Stimulated activated CD8-positive, alpha-beta memory T cell treated with anti-CD3 and anti-CD28 coated beads, Interleukin-7, amount 100 ng/mL, for 48 hours (primary cell): ENCODE measurements at regions not wholly inside any gene's neighbourhood (a gene's known extent, or its start where the extent isn't known, plus 50 kb on each side); places are given as distances from the start of the nearest gene placed in this dataset.
A peak's percentile ranks its signal among the peaks of the same experiment; 100 is the strongest.
"Not testable (repeated sequence)": the region's sequence is repeated elsewhere in the genome, so short reads cannot be mapped to it uniquely, and the experiment has no call there.

Experiments used
- DNase-seq, 2 donors: peaks; one replicate each; pipeline ENCODE4 v3.0.0-alpha.2; 2020; ENCODE audit warnings: low read depth in 1 of 2; ENCODE audit errors: extremely low read depth in 1 of 2

DNA sequence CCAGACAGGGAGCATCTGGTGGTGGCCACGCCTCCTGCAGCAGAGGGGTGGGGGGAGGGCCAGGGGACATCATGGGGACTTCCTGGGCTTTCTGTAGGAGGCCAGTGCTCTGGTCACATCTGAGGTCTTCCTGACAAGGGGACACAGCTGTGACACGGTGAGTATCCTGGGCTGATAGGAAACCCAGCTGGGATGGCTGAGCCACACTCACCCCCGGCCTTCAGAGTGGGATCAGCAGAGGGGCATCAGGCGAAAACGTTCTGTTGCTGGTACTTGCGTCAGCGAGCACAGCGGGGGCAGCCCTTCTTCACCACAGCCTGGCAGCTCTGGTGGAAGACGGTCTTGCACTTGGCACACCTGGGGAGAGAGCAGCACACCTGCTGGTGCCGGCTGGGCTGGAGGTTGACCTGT lies 122.9 kb upstream of the SMURF2 start:
- DNase-seq, result no peak

DNA sequence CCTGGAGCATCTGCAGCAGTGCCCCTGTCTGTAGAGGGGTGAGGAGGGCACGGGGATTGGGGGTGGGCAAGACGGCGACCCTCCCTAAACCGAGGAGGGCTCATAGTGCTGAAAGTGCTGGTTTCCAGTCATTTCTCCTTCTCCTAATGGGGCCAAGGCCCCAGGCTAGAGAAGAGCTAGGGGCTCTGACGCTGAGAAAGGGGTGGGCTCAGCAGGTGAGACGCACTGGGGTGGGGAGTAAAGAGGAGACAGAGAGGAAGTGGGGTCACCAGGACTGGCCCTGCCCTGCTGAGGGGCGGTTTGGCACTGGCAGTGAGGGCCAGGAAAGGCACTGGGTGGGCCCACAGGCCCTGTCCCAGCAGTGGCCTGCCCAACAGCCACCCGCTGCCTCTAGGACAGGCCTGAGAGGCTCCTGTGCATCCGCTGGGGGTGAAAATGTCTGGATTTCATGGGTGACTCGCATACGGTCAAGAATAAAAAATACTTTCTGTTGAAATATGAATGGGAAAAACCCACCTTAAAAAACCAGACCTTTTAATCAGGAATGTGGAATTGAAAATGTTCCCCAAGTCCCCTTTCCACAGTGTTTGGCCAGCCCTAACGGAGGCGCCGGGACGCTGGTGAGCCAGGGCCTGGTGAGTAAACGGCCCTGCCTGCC lies 122.4 kb upstream of the SMURF2 start:
- no peak for DNase-seq

DNA sequence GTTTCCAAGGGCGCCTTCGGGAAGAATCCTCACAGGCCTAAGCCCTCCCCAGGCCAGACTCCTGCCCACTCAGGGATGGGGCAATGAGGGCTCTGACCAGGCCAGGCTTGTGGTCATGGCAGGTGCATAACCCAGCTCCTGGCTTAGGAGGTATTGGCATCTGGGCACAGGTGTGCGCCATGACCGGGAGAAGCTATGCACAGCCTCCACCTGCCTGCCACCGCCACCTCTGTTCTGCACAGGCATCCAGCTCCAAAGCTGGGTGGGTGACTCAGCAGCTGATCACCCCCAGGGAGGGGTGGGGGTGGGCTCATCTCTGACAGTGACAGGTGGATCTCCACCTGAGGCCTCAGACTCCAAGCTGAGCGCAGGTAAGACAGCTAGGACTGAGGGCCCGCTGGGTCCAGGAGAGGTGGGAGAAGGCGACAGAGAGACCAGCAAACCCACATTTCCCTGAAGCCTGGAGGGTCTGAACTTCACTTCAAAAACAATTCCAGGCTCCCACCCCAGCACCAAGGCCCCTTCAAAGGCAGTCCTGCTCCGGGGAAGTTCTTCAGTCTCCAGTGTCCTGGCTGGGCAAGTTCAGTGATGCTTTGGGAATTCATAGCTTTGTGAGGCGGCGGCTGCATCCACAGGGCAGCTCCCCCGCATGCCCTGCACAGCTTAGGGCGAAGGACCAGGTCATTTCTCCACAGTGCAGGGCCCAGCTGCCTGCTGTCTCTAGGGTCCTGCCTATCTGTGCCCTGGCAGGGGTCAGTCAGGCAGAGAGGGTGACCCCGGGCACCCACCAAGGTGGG lies 121.6 kb upstream of the SMURF2 start:
- DNase-seq, result no peak

DNA sequence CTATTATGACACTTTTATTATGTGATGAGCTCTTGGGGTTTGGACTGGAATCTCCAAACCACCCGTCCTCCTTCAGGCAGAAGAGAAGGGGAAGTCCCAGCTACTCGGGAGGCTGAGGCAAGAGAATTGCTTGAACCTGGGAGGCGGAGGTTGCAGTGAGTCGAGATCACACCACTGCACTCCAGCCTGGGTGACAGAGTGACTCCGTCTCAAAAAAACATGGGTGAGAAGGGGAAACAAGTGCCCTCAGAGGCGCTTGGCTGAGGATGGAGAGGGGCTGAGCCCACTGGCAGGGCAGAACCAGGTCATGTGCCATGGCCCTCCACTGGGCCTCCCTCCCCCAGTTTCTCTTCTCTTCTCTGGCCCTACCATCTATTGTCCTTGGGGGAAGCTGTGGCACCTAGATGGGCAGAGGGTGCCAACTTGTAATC lies 120.9 kb upstream of the SMURF2 start:
- DNase-seq, result no peak

DNA sequence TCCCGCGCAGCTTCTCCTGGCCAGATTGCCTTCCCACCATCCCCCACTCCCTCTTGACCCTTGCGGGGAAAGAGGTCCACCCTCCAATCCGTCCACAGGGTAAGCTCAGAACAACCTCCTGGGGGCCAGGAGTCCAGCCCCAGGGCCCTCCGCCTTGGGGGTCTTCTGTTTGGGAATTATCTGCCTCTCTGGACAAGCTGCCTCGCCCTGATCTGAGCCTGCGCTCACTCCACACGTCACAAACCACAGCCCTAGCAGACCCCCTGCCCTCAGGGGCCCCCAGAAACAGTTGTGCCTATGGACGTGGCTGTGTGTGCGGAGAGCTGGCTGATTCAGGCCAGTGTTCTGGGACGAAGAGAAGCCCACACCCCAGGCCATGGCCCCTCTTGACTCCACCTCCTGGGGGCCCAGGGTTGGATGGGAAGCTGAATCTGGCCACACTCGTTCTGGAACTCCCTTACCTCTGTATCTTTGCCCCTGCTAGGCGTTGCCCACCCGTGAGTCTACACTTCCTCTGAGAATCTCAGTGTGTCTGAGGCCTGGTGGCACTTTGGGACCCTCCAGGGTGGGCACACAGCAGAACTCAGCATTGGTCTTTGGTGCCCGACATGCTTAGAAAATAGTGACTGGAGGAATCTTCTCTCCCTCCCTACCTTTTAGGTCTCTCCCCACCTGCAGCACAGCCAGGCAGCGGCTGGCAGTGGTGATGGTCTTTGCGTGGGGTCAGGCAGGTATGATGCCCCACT lies 119.9 kb upstream of the SMURF2 start:
- DNase-seq, result no peak

DNA sequence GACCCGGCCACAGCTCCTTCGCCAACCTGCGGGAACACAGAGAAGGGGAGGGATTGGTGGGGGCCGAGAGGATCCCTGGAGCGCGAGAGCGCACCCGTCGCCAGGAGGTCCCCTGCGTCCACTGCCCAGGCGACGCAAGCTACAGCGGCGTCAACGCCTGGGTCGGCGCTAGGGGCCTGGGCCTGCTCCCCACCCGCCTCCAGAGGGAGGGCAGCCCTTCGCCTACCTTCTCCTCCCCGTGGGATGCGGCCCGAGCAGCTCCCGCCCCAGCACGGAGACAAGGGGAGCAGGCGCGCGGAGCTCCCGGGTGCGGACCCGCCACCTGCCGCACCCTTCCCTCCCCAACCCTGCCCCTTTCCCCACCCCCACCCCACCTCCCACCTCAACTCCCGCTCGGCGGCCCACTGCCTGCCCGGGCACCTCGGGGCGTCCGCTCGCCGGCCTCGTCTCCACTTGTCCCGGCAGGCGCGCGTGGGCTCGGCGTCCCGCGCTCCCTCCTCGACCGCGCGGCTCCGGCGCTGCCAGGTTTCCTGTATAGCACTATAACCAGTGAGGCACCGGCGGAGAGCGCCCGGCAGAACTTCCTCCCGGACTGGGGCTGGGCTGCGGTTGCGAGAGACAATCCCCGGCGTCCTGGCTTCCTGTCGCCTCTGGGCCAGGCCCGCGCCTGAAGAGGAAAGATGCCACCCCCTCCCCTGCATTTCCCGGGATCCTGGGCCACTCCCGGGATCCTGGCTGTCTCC lies 119.1 kb upstream of the SMURF2 start:
- DNase-seq, result no peak

DNA sequence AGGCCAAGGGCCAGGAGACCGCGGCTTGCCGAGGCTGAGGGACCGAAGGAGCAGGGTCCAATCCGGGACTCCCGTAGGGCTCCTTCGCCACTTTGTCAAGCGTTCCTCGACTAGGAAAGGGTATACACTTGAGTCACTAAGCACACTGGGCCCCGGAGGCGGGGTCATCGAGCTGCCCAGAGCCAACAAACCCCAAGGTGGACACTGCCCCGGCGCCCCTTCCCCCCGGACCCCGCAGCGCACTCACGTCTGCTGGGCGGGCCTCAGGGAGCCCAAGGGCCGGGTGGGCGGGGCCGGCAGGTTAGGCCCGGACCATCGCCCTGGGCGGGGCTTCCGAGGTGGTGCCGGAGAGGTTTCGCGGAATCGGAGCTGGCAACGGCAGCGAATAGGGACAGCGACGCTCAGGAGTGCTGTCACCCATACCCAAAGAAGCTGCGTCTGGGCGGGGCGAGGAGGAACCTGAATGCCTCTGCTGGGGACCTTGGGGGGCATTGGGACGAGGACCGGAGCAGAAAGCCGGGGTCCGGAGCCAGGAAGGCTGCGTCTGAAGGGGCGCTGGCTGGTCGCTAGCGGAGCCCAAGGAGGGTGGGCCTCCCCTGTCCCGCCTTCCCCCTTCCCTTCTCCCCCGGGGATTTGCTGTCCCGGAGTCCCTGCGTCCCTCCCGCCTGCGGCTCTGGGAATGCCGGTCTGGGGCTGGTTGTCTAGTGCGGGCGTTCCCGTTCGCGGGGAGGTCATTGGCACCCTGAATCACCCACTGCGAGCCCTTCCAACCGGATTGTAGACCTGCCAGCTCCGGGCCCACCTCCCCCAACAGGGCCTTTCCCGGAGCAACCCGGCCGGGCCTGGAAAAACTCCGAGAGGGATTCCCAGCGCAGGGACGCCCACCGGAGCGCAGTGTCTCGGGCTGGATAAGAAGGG lies 118.2 kb upstream of the SMURF2 start:
- peak; percentile 51 to 73 for DNase-seq

DNA sequence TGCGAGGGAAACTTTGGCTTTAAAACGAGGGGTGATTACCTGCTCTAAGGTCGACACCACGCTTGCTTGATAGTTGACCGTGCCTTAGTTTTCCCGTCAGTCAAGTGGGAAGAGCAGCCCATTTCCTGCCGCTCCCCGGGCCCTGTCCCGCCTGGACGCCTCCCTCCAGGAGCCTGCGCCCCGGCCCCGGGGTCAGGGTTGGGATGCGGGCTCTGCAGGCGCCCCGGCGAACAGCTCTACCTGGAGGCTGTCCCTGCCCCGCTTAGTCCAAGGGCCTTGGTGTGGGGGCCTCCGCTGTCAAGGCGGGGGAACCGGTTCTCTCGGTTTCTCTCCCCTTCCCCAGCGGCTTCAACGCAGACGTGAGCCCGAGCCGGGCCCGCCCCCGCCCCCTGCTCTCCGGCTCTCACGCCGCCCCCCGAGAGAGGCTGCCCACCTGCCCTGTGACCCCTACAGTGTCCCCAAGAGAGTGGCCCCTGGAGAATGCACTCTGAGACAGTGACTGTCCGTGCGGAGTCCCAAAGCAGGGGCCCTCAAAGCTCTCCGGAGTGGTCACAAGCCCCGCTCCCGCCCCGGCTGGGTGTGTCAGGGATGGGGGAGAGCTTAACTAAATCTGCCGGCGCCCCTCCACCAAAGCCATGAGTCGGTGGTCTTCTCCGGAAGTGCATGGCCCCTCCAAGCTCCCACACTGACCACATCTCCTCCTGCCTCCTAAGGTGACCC lies 117.4 kb upstream of the SMURF2 start:
- DNase-seq, result no peak

DNA sequence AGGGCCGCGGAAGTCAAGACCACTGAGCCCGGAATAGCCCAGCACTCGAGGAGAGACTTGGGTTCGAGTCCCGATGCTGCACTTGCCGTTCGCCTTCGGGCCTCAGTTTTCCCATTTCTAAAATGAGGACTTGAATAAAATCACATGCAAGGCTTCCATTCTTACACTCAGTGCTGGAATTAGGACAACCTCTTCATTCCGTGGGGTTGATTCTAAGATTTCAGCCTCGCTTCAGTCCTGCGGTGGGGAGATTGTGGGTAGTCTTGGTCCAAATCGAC lies 116.9 kb upstream of the SMURF2 start:
- not testable (repeated sequence) for DNase-seq

DNA sequence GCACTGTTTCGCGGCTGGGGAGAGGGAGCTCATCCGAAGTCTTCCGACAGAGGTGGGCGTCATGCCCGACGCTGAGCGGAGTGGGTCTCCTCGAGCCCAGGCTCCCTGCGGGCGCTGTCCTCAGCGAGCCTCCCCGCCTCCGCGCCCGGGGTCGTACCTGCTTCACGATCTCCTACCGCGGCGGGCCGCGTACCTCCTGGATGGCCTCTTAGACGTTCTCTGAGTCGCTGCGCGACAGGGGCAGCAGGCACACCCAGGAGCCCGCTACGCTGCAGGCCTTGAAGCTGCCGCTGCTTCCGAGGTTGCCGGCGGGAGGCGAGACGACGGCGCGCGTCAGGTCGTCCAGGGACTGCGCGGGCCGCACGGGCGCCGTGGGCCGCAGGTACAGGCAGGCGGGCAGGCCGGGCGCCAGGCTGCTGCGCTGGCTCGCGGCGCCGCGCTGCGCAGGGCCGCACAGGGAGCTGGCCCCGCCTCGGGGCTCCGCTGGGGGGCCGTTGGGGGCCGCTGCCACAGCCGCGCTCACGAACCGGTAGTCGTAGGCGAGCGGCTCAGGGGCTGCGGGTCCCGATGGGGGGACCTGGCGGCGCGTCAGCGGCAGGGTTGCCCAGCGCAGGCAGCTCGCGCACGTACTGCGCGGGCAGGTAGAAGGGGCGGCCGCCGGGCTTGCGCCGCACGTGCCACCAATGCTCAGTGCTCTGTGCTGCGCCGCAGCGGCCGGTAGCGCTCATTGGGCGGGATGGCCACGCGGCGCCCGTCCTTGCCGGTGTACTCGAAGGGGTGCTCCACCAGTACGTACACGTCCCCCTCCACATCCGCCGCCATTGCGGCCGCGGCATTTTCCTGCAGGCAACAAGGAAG lies 116.4 kb upstream of the SMURF2 start:
- DNase-seq, result no peak

DNA sequence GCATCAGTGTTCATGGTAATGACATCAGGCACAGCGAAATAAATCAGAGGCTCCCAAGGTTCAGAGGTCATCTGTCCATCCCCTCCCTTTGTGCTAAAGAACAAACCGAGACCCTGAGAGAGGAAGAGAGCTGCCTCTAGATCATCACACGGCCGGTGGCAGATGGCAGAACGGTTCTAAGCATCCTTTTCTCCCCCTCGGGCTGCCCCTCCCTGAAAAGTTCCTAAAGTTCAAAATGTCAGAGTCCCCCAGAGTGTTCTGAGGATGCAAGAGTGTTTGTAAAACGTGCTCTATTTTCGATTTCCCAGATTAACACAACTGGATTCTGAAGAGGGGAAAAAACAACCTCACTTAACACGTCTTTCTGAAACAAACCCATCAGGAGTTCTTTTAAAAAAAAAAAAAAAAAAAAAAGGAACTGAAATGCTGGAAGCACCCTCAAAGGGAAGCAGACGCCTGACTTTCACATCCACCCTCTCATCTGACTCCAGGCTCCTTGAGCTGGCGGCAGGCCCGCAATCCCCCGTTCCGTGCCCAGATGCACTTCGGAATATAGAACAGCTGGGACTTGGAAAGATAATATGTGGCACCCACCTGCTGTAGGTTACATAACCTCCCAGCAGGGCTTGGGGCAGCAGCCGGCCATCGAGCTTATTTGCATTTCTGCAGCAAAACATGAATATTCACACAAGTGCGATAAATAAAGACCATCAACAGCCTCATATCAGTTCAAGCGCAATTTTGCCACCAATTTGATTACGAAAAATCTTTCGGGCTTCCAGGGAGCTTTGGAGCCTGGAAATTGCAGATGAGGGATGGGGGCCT lies 115.5 kb upstream of the SMURF2 start:
- no peak for DNase-seq

DNA sequence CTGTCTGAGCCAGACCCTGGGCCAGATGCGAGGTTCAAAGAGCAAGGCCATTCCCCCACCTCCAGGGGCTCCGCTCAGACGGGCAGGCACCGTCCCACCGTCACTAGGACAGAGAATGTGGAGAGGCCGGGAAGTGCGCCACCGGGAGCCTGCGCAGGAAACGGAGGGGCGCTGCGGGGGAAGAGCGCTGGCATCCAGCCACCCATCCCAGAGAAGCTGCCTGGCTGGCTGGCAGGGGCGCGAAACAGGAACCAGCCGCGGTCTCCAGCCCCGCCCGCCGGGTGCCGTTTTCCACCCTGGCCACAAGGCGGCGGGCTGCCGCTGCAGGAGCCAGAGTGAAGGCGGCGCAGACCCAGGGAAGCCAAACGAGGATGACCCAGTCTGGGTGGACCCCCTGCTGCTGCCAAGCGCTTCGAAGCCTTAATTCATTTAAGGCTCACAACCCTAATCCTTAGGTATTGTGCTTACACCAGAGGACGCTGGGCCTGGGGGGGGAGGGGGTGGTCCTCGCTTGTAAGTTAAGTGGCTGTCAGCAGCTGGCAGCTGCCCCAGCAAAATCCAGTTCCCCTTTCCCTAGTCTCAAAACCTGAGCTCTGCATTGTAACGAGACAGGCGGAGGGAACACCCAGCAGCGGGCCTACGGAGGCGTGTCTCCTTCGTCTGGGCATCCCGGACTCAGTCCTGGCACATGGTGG lies 114.8 kb upstream of the SMURF2 start:
- DNase-seq, result peak; percentile 48 to 53

DNA sequence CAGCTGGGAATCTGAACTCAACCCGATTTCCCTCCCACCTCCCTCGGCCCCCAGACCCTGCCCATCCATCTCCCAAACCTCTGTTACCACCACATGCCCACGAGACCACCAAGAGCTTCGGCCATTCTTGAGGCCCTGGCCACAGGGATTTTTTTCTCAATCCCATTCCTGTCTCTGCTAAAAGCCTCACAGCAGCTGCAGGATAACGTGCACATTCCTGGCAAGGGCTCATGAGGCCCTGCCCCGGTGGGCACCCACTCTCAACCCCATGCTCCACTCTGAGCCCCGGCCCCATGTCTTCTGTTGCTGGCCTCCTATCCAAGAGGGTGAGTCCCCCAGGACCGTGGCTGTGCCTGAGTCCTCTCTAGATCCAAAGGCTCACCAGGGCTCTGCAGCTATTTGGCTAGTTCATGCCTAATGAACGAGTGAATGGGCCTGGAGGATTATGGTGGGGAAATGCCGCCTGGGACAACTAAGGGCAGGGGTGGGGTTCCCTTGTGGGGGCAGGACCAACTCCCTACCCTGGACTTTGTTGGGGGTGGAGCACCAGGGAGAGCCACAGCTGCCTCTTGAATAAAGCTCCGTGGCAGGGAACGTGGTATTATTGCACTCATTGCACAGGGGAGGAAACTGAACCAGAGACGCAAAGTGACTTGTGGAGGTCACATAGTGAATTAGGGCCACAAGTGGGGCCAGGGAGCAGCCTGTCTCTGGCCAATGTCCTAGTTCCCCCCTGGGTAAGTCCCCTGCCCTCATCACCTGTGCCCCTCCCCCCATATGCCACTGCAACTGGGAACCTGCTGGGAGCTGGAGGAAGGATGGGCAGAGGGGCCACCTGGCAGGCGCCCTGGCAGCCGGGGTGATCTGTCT lies 113.8 kb upstream of the SMURF2 start:
- DNase-seq, result no peak

DNA sequence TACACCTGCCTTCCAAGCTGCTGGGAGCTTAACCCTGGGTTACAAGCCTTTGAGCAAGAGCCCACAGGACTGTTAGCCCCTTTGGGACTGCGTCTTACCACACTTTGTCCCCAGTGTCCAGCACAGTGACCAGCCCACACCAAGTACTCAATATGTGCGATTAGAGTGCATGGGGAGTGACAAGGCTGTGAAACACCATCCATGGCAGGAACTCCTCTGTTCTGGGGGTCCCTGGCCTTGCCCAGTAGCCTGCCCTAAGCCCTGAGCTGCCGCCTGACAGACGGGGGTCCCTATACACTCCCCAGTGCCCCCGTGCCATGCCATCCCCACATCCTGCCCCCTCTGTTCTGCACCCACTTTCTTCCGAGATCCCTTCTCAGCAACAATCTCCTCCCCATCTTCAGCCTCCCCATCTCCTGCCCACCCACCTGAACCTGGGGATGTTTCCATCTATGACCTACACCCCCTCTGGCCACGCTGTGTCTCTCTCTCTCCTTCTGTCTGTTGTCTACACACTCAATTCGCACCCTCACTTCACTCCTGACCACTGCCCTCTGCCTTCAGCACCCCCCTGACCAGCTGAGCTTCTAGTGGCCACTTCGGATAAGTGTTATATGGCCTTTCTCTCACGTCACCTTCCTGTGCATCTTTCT lies 112.9 kb upstream of the SMURF2 start:
- no peak for DNase-seq

DNA sequence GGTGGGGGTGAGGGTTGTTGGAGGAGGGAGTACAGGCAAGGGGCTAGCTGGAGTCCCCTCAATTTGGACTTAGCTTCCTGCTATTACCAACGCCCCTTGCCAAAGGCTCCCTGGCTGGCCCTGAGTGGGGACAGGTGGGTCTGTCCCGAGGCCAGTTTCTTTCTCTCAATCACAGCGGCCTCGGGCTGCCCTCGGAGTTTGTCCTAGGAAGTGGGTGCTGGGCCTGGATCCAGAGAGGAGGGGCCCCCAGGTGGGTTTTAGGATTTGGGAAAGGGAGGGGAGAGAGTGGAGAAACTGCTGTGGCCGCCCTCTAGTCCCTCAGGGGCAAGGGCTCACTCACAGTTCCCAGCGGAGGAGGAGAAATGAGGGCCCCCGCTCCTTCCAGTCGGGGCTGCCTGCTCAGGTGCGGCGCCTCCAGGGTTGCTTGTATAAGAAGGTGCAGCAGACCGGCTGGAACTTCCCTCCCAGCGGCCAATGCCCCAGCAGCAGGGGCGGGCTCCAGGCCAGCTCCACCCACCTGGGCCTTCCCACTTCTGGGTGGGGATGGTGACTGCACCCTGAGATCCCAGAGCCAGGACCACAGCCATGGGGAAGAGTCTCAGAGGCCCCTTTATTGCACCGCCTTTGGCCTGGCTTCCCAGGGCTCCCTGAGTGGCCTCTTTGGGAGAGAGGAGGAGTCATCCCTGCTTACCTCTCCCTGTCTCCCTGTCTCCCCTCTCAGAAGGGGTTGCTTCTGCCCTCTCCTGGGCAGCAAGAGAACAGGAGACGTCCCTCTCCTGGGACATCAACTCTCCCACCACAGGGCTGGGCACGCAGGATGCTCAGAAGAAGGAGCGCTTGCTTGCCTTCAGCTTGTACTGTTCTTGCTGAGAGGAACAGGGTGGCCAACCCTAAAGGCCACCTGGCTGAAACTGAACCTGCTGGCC lies 112.0 kb upstream of the SMURF2 start:
- DNase-seq, result no peak
